ENCODE measurements at regions not wholly inside any gene's neighbourhood (a gene's known extent, or its start where the extent isn't known, plus 50 kb on each side); places are given as distances from the start of the nearest gene placed in this dataset.
"Not testable (repeated sequence)": the region's sequence is repeated elsewhere in the genome, so short reads cannot be mapped to it uniquely, and the experiment has no call there.

- not testable (repeated sequence) for TF ChIP-seq CTCF (IDR thresholded peaks at IDR 0.05); ZFX (IDR thresholded peaks at IDR 0.05; ENCODE audit: borderline replicate concordance)
Observed at GRCh38 chr4:31499216-31499615, 779.0 kb downstream of the PCDH7 start.

All from 22Rv1 (cell line).